Prostate gland (tissue), 2 donors: ENCODE measurements at regions not wholly inside any gene's neighbourhood (a gene's known extent, or its start where the extent isn't known, plus 50 kb on each side); places are given as distances from the start of the nearest gene placed in this dataset.

Experiments
- POLR2A ChIP-seq: fragments of 450-650 bp; IDR thresholded peaks from one replicate; pipeline ENCODE4 v1.6.1; 2016; ENCODE audit warnings: antibody characterized with exemption, mild to moderate bottlenecking
- POLR2AphosphoS5 ChIP-seq: sonication (generic); formaldehyde crosslinking; IDR thresholded peaks from one replicate; pipeline ENCODE4 v1.6.1; 2017; ENCODE audit warnings: antibody characterized with exemption
- TF ChIP-seq, protein P1 (sequence below), 4 experiments: fragments of 200-600 bp in 2 of 4; fragments of 450-650 bp in 2 of 4; sonication (generic) in 2 of 4; IDR thresholded peaks; 1 replicate in 3 of 4; 2 replicates in 1 of 4; pipeline ENCODE4 v1.5.1; 2016 to 2019; ENCODE audit warnings: antibody characterized with exemption in 4 of 4, mild to moderate bottlenecking in 2 of 4, moderate library complexity in 2 of 4

DNA sequence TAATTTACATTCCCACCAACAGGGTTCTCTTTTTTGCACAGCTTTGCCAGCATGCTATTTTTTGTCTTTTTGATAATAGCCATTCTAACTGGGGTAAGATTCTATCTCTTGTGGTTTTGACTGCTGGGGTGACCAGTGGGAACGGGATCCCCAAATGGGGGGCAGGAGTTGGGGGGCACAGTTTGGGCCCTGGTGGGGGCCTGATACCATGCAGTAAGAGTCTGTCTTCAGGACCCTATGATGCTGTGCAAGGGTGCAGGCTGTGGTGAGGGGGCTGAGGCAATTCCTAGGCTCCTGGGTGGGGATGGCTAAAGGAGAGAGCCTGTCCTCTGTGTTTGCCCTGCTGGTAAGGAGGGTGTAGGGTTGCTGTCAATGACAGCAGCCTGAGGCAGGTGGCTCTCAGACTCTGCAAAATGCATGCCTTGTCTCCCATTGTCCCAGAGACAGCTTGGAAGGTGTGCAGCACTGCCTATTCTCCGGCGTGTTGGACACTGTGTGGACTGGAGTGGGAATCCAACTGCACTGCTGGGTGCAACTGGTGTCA, 172.7 kb upstream of the ARHGAP24 start:
- TF ChIP-seq, protein P1, sequence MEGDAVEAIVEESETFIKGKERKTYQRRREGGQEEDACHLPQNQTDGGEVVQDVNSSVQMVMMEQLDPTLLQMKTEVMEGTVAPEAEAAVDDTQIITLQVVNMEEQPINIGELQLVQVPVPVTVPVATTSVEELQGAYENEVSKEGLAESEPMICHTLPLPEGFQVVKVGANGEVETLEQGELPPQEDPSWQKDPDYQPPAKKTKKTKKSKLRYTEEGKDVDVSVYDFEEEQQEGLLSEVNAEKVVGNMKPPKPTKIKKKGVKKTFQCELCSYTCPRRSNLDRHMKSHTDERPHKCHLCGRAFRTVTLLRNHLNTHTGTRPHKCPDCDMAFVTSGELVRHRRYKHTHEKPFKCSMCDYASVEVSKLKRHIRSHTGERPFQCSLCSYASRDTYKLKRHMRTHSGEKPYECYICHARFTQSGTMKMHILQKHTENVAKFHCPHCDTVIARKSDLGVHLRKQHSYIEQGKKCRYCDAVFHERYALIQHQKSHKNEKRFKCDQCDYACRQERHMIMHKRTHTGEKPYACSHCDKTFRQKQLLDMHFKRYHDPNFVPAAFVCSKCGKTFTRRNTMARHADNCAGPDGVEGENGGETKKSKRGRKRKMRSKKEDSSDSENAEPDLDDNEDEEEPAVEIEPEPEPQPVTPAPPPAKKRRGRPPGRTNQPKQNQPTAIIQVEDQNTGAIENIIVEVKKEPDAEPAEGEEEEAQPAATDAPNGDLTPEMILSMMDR (IDR thresholded peaks at IDR 0.05): no peak
- TF ChIP-seq POLR2AphosphoS5 (no peak), POLR2A (no peak)
